MV-4-11 (cell line): ENCODE measurements at regions not wholly inside any gene's neighbourhood (a gene's known extent, or its start where the extent isn't known, plus 50 kb on each side); places are given as distances from the start of the nearest gene placed in this dataset.

Experiments
- DNase-seq: peaks from one replicate; lab custom pipeline; 2025; lab: John Stamatoyannopoulos, UW

- DNase-seq: no peak
Measured at GRCh38 chr1:87224201-87224600, 104.5 kb upstream of the LMO4 start.

DNA sequence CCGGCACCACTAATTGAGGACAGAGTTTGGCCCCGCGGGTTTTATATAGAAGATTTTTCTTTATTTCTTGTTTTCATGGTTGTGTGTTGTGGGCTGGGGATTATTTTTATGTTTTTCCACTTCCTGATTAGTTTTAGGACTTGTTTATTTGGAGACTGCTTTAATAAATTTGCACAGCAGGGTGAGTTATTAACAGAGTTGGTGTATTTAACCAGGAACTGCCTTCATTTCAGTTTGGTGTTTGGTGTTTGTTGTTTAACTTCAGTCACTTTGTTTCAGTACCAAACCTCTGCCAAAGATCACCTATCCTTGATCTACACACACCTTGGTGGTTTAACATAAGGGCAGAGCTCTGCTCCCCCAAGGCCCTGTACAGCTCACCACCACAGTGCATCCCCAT lies 103.5 kb upstream of the LMO4 start:
- DNase-seq: no peak

- peak; percentile 90 for DNase-seq
Measured at GRCh38 chr1:87226341-87226760, 102.3 kb upstream of the LMO4 start.

DNA sequence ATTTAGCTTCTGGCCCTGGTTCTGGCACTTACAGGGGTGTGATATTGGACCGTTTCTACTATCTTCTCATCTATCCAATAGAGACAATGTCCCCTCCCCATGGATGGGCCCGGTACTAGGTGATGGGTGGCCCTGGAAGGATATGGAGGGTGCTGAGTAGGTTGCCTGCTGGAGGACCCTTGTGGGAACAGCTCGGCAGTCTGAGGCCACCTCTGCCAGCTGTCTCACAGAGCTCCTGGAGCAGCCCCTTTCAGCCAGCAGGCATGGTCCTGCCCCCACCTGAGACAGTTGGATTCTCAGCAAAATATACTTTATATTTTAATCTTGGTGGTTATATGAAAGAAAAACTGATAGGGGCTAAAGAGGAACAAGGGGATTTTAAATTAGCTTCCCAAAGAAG lies 101.0 kb upstream of the LMO4 start:
- no peak for DNase-seq

DNA sequence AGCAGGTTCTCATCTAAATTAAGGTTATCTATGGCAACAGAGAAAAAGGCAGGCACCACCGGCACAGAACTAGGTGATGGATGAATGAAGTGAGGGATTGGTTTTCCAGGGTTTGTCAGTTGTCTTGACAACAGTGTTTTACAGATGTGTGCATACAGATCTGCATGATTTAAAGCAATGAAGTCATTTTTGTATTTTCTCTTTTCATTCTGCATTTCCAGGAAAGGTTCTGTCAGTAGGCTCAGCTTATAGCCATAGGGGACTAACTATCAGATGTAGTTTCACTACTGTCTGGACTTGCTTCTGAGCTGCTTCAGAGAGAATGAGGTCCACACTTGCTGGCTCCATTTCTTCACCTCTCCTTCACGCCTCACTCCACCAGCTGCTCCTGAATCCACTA lies 98.2 kb upstream of the LMO4 start:
- no peak for DNase-seq

DNA sequence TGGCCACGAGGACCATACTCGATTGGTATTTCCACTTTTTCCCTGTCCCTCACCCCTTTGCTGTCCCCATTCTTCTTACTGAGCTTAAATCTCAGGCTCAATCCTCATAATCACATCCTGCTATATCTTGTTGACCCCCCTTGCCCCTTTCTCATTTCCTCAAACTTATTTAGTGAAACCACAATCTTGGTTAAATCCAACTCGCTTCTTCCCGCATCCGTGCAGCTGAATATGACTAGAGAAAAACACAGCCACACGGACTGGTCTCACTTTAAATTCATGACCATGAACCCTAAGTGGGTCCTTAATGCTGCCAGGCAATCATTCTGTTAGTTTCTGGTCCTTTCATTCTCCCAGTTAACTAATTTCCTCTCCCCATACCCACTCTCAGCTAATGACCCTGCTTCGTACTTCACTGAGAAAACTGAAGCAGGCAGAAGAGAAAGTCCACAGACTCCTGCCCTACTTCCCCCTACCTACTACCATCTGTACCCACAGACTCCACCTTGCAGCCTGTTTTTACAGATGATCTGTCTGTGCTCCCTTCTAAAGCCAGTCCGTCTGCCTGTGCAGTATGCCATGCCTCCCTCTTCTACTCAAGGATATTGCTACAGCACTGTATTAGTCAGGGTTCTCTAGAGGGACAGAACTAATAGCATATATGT lies 96.8 kb upstream of the LMO4 start:
- DNase-seq: peak; percentile 86

DNA sequence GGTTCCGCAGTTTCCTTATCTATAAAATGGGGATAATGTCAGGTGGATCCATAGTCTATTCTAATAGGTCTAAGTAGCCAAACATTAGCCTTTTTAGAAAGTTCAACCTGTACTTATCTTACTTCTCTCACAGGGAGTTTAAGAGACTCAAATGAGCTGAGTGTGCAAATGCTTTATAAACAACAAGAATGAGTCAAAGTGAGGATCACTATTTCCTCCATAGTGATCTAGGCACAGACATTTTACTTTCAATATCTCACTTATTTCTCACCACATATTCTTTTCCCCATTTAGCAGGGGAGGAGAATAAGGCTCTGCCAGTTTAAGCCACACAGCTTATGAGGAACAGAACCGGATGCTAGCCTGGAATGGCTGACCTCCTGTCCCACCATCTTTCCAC lies 92.1 kb upstream of the LMO4 start:
- peak; percentile 1 for DNase-seq

DNA sequence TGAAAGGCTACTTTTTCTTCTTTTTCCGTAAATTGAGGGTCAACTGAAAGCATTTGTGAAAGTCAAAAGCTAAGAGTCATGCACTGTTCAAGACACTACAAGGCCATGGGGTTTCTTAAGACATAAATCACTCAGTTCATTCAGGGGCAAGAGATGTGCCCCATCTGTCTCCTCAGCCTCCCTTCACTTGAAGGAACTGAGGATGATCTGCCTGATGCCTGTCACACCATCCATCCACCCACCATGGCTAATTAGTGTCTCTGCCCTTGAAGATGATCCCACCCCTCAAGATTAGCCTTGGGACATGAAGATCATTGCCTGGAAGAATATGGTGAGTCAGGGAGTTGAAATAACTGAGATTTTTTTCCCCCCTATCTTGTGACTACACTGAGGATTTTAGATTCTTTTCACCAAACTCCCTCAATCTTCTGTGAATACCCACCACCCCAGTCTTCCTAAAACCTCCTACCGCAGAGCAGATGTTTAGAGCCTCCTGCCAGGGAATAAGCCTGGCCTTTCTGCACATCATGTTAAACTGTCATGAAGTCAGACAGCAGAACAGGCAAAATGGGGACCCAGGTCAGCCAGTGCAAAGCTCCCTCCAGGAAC lies 88.6 kb upstream of the LMO4 start:
- DNase-seq: no peak

DNA sequence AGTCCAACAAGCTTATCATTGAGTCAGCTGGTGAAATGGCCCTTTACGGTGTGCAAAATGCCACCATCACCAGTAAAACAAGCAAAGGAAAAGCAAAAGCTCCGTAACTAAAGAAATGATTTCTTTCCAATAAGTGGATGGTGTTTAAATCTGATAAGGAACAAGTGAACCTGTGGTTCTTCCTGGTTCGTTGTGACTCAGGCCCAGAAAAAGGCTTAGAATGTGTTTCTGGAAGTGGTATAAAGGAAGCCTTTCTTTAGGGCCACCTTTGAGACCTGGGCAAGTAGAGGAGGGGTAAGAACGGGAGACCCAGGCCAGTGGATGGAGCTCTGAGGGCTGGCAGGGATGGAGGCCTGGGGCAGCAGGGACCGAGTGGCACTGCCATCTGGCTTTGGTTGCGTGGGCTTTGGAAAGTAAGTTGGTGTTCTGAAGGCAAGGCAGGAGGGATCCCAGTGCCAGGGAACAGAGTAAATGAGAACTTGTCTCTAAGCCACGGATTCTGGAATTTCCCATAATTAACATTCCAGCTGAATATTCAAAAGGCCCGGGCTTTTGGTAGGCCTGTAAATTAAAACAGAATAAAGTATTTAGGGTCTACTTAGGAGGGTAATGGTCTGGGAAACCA lies 87.9 kb upstream of the LMO4 start:
- no peak for DNase-seq

DNA sequence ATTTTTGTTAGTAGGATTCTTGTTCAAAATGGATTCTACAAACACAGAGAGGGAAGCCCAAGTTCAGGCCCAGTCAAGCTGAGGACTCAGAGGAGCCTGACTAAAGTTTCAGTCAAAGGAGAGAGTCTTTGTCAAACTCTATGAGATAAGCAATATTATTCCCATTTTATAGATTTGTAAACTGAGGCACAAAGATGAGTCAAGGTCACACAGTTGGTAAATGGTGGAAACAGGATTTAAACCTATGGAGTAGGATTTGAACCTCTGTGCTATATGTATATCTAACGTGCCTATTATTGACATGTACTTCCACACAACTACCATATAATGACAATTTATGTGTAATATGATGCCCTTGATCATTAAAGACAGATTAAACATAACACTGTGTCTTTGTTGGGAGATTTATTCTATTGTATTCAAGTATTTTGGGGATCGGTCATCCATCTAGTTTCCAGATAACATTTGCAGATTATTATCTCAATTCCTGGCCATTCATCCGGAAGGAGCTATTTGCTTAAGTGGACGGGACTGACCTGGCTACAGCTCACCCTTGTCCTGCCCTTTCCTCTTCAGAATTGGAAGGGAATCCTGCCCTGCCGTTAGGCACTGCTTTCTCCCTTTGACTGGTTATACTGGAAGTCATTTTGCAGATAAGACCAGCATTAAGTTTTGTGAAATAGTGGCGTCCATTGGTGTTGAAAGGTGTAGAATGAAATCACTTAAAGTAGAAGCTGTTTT lies 86.1 kb upstream of the LMO4 start:
- no peak for DNase-seq

DNA sequence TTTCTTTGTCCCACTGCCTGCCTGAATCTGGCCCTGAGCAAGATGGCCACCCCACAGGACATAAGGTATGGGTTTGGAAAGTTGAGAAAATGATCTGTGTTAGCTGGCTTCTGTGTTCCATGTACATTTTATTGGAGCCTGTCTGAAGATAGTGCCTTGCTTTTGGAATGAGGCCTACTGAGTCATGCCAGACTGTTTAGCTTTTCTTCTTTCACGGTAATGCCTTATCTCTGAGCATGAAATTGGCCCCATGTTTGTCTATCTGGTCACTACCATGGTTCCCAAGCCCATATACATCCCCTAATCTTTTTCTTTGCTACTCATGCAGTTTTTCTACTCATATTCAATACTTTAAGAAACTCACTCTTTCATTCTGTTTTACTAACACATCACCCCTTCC lies 85.1 kb upstream of the LMO4 start:
- DNase-seq: no peak

GRCh38 chr1:87246436-87246835 lies 82.2 kb upstream of the LMO4 start:
- DNase-seq: no peak

GRCh38 chr1:87249803-87250202 lies 78.9 kb upstream of the LMO4 start:
- no peak for DNase-seq

DNA sequence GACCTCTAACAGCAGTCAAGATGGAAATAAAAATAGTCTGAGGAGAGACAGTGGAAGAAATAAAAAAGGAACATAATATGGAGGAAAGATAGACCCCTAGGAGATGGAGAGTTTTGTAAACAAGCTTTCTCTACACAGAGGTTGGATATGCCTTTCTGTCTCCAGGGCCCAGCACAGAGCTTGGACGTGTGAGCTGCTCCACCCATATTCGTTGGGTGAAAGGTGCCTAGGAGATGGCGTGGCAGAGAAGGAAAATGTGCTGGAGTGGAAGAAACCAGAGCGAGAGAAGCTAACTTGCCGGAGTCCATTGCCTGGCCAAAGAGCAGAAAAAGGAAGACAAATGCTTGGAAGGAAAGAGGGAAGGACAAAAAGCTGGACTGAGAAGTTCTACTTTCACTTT lies 78.3 kb upstream of the LMO4 start:
- peak; percentile 52 for DNase-seq

DNA sequence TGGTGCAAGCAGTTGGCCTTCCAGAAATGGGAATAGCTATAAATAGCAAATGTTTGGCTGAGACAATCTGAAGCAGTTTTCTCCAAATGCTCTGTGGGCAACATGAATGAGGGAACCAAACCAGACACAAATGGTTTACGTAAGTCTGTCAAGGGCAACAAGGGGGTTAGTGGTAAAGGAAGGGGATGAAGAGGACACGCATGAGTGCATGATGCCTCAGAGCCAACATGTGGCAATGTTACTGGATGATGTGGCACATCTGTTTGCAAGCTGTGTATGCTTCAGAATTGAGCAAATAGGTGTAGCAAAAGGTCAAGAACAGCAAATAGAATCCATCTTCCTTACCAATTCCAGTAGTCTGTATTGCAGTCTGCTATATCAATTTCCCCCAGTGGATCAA lies 76.3 kb upstream of the LMO4 start:
- peak; percentile 93 for DNase-seq

- DNase-seq: no peak
Measured at GRCh38 chr1:87262688-87263087, 66.0 kb upstream of the LMO4 start.

DNA sequence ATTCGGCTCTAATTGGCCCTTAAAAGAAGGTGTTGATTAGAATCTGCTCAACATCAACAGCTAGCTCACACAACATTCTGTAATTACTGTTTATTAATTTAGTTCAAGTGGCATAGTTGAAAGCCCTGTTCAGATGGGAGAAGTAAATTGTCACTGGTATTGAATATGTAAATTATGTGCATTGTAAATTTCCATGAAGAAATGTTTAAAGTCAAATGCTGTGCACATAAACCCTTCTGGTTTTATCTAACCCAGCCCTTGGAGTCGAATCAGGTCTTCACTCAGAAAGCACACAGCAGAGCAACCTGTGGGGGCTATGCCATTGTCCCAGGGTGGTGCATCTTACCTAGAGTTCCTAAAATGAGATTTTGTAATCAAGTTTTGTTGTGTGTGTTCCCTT lies 65.4 kb upstream of the LMO4 start:
- no peak for DNase-seq

DNA sequence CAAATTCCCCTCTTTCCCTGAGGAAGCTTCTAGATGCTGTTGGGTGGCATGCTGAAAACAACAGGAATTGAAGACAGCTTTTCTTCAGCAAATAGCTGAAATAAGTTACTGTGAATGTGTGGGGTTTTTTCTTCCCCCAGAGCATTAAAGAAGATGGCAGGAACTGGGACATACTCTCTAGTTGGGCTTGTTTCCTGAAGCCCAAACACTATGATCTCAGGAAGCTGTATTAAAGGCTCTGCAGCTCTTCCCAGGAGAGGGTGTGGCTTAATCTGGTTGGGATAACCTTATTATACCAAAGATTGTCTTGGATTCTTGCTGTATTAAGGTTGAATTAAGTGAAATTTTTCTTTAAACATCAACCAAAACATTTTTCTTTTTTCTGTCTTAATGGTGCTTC lies 64.9 kb upstream of the LMO4 start:
- no peak for DNase-seq

DNA sequence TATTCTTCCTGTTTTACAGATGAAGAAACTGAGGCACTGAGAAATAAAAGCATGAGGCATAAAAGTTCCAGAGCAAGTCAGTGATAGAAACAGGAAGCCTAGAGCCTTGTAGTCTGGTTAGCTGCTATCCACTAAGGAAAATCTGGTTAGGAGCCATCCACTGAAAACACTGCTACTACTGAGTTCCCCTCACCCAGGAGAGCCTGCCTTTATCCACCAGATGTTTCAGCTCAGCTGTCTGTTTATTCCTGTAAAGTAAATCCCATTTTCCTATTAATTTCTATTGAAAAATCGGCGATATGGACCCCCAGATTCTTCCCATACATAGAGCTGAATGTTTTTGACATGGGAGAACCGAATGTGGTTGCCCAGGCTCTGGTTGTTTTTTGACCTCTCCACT lies 63.7 kb upstream of the LMO4 start:
- no peak for DNase-seq

DNA sequence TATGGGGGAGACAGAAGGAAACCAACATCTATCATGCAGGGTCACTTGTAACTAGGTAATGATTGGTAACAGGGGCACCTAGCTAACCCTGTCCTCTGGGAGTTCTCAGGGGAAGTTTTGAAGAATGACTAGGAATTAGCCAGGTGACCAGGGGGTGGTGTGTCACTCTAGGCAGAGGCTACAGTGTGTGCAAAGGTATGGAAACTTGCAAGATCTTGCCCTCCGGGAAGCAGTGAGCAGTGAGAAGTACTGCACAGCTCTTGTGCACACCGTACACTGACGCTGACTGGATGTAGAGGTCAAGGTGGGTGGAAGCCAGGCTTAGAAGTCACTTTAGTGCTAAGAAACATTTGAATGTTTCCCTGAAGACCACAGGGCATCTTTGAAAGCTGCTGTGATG lies 62.9 kb upstream of the LMO4 start:
- no peak for DNase-seq

GRCh38 chr1:87268111-87268510 lies 60.6 kb upstream of the LMO4 start:
- no peak for DNase-seq

- DNase-seq: no peak
Measured at GRCh38 chr1:87269921-87270320, 58.8 kb upstream of the LMO4 start.

DNA sequence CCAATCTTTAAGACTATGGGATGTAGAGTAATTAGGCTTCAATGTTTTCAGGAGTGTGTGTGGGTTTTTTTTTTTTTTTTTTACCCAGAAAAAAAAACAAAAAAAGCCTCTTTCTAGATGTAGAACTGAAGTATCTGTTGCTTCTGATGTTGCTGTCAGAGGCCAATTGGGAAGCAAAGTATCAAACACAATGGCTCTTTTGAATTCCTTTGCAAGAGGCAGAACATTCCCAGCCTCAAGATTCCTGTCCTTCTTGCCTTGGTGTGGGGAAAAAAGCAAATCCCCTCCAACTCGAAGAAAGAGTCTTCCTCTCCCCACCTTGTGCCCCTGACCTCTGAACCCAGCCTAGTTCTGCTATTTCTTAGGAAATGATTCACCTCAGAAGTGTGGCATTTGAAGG lies 55.4 kb upstream of the LMO4 start:
- DNase-seq: no peak
